HG03354 (cell line): ENCODE measurements at regions not wholly inside any gene's neighbourhood (a gene's known extent, or its start where the extent isn't known, plus 50 kb on each side); places are given as distances from the start of the nearest gene placed in this dataset.

Source experiments
- ATAC-seq: cut with Tn5 transposase; IDR thresholded peaks from one replicate; pipeline ENCODE4 v1.9.1; 2021; ENCODE audit warnings: mild to moderate bottlenecking; ENCODE audit not compliant: unreplicated experiment, poor library complexity, severe bottlenecking

DNA sequence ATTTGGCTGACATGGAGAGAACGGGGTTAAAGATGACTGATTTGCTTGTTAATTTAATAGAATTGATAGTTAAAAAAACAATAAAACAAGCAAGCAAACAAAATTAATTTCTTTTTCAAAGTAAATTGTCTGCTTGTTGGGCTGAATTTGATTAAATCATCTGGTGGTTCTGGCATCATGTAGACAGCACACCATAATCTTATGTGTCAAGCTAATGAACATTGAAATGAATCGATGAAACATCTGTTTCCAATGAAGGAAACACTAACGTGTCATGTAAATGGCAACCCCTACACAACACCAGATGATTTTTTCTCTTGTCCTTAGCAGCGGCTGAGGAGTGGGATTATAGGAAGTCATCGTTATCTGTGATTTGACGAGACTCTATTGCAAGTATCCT, 399.6 kb upstream of the RAG2 start:
- ATAC-seq = no peak

DNA sequence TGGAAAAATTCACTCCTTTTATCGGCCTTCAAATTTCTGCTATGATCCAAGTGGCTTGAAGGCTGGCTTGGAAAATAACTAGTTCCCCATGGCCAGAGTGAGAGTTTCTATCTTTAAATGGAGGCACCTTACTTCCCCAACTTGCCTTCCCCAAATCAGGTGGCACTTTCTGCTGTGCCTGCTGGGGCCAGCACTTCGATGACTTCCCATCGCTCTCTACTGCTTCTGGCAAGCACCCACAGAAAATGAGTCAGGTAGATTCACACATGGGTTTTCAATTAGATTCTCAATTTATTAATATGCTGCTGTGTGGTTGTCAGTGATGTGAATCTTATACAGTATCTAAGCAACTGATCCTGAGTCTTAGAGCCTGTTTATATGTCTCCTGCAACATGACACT, 398.8 kb upstream of the RAG2 start:
- no peak for ATAC-seq

GRCh38 chr11:36994208-36994607, 396.2 kb upstream of the RAG2 start:
- no peak for ATAC-seq

DNA sequence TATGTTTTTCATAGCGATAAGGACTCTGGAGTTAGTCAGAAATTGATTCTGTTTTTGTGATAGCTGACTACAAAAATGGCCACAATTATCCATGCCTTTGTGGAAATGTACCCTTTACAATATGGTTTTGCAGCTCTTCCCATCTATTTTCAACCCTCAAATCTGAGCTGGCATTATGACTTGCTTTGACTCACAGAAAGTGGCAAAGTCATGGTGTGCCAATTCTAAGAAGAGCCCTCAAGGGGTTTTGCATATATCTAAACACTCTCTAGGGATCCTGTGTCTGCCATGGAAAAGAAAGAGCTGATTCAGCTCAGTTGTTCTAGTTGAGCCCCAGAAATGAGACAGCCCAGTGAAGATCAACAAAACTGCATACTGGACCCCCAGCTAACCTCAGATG, 390.5 kb upstream of the RAG2 start:
- no peak for ATAC-seq

DNA sequence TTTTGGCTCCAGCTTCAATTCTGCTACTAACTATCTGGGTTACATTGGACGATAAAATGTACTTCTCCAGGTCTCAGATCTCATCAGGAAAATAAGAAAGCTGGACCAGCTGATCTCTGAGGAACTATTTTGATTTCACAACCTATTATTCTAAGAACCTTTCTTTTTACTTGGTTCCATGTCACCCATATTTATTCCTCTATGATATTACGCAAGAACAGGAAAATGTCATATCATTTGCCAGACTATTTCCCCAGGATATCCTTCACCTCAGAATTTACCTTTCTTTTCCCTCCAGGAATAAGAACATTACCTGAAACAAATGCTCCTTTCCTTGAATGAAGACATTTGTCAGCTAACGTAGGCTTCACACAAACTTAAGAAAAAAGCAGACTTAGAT, 387.5 kb upstream of the RAG2 start:
- ATAC-seq = no peak

GRCh38 chr11:36976741-36977140, 378.7 kb upstream of the RAG2 start:
- ATAC-seq = no peak

DNA sequence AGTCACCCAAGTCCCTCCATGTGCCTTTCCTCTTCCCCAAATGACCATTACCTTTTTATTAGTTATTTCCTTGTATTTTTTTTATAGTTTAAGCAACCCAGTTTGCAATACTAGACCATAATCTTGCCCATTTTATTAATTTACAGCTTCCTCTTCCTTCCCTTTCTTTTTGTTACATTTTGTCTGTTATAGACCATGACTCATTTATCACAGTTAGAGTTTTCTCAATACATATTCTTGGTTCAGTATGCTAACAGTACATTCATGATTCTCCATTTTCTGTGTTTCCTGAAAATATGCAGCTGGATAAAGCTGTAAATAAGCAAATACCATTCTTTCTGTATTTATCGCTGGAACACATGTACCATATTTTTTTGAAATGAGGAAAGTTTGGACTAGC, 376.7 kb upstream of the RAG2 start:
- no peak for ATAC-seq

- ATAC-seq = no peak
Observed at GRCh38 chr11:36953976-36954375, 355.9 kb upstream of the RAG2 start.

DNA sequence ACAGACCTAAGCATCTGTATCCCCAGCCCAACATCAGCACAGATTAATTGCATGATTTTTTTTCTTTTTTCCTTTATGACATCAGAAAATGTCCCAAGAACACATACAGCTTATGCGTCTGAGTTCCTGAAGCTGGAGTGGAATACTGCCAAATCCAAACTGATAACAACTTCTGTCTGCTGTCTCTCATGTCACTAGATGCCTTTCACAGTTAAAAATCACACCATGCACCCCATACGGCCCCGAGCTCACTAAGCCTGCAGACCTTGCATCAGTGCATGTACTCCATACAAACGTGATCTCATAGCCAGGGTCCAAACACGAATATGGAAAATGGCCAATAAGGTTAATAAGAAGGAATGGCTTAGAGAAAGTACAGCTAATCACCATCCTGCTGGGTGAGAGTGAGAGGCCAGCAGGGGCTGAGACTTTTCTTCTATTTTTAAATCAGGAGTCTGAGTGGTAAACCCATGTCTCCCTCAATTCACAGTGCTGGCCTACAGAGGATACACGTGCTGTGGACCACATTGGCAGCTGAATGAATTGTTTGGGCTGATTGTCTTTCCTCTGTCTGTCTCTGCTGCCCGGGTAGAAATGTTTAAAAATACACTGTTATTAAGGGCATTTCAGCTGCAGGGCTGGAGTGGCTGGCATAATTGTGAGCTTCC, 350.6 kb upstream of the RAG2 start:
- no peak for ATAC-seq

DNA sequence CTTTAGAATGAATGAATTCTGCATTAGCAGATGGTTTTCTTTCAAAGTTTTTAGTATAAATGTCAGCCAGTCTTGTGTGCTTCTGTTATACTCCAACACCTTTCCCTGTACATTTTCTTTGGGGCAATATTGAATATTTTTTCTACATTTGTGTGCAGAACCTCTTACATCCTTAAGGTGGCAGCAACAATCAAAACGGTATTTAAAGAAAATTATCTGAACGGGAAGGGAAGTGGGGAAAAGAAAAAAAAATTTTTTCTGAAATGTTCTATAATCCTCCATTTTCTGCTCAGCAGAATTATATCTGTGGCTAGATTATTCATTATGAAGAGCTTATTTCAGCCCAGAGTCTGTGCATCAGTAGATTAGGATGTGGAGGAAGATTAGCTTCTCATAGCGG, 347.3 kb upstream of the RAG2 start:
- ATAC-seq = peak; percentile 59

GRCh38 chr11:36933481-36933880, 335.4 kb upstream of the RAG2 start:
- no peak for ATAC-seq

DNA sequence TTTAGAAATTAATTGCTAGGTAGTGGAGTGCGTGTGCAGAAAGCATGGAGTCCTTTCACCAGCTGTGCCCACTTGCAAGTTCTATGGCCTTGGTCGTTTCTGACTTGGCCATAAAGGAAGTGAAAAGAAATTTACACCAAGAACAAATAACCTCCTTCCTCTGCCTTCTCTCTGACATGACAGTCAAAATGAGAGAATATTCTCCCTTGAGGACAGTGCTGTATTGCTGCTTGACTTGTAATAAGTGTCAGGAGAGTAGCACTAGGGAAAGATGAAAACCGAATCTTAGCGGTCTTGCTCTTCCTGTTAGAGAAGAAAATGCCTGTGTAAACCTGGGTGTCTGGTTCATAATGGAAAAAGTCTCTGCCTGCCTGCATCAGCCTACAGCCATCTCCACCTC, 333.1 kb upstream of the RAG2 start:
- no peak for ATAC-seq

DNA sequence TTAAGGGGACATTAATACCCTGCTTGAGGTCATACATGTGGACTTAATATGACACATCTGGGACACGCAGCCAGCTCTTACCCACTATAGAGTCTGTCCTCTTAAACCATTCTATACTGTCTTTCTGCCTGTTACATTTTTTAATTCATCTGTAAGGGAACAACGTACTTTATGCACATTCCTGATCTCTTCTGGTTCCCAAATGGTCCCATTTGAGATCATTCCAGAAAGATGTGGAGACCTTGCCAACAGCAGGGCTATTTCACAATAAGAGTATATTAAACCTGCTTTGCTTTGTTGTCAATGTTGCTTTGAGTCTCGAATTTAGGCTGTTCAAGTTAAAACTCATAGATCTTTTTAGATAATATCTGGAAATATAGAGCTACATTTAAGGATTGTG, 332.2 kb upstream of the RAG2 start:
- no peak for ATAC-seq

DNA sequence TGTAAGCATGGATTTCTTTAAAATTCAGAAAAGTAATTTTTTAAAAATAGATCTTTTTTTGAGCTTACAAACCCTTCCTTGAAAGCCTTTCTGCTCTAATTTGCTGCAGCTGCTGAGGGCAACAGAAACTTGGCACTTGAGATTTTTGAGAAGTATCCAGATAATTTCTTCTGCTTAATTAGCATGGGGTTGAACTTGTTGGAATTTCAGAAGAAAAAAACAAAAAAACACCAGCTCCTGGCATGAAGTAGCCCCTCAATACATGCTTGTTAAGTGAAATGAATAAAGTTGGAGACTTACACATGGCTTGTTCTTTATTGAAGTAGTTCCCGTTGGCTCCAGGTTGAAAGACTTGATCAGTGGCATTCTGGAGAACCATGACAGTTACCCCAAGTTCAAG, 331.4 kb upstream of the RAG2 start:
- ATAC-seq = no peak

GRCh38 chr11:36928621-36929020, 330.6 kb upstream of the RAG2 start:
- no peak for ATAC-seq

- no peak for ATAC-seq
Observed at GRCh38 chr11:36899800-36900199, 301.8 kb upstream of the RAG2 start.

- no peak for ATAC-seq
Observed at GRCh38 chr11:36890841-36891240, 292.8 kb upstream of the RAG2 start.

DNA sequence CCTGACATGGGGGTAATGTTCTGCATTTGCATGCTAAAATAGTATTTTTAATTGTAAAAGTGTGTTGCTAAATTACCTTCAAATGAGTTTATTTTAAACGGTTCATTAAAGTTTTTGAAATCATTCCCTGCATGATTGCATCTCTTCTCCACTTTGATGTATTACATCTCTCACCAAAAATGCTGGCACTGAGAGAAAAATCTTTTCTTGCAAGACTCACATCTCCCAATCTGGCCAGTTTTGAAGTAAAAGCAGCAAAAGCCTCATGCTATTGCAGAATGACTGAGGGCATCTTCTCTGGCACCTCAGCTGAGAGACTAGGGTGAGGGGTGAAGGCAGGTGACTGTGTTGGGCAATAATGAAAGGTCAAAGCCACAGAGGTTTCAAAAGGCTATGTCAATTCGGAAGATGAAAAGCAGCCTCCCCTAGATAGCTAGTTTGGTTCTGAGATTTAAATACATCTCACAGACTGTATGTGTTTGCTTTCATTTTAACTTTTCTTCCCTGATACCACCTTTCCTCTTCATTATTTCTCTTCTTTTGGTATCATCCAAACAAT, 292.2 kb upstream of the RAG2 start:
- no peak for ATAC-seq

DNA sequence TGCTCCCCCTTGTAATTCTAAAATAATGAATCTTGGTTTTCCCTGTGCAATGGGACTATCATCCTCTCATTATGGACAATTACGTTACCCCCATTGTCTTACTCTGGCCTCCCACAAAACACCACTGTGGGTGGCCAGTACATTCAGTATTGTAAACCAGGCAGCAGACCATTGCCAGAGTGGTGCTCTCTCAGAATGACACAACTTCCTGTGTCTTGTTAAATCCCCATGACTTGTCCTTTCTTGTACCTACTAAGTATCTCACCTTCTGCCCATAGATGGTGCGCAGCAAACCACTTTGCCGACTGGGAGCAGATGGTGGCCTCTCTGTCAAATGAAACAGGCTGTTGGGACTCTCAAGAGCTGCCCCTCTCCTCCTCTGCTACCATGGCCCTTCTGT, 287.1 kb upstream of the RAG2 start:
- no peak for ATAC-seq

GRCh38 chr11:36878737-36879136, 280.7 kb upstream of the RAG2 start:
- ATAC-seq = no peak

DNA sequence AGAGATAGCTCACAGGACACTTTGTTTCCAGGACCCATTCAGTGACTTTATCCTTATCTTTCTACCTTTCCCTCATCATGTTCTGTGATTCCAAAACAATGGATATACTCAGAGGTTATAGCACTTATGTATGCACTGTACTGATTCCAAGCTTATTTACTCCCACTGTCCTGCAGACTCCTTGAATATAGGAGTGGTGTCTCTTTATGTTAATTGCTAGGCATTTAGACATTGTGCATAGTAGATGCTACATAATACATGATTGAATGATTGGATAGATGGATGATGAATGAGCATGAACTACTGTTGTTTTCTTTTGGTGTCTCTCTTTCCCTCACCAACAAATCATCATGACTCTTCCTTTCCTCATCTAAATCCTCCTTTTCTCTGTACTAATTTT, 279.1 kb upstream of the RAG2 start:
- ATAC-seq = no peak

DNA sequence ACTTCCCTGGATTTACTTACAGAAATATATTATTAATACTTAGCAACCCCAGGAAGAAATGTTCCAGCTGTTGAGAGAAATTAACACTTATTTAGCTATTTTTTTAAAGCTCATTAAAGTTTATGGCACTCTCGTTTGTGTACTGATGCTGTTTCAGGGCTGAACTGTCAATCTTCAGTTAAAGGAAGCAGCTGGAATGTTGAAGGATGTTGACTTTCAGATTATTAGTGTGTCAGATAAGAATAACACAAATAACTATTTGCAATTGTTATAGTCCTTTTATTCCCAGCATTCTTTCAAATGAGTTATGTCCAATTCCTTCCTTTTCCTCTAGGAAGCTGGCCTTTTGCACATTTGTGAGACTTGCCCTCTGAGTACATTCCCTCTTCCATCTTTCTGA, 278.2 kb upstream of the RAG2 start:
- no peak for ATAC-seq
